ENCODE measurements at regions not wholly inside any gene's neighbourhood (a gene's known extent, or its start where the extent isn't known, plus 50 kb on each side); places are given as distances from the start of the nearest gene placed in this dataset.

DNA sequence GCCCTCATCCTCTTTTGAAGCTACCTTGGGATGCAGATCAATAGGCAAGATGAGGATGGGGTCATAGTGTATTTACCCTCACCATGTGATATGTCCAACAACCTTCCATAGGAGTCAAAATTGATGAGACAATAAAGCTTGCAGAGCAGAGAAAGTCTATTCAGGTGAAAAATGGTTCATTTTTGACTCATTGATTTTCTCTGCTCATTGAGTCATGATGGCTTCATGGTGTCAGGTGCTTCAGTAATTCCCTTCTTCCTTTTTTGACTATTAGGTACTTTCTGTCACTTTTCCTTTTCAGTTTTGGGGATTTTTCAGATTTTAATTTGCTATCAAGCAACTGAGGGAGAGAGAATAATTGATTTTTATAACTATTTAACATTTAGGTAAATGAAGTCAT lies 55.9 kb upstream of the IL2 start:
- DNase-seq = no peak

DNA sequence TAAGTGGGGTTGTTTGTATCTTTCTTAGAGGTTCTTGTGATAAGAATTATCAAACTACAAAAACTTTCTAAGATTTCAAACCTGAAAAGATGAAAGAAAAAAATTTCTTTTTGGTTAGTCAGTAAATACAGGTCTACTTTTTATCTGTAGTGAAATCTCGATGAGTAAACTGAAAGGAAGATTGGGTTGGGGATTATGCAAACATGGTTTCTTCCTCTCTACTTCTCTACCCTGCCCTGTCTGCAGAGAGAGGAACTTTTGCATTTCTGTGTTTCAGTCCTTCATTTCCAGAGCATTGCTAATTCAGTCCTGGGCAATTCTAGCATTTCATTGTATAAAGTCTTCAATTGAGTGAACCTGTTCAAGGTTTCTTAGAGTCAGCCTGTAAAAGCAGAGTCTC lies 51.6 kb upstream of the IL2 start:
- DNase-seq = peak in 1 of 2 donors; percentile 16

All from CD4-positive, alpha-beta T cell treated with Interferon alpha-2 for 1 hour (primary cell).